ENCODE measurements at regions not wholly inside any gene's neighbourhood (a gene's known extent, or its start where the extent isn't known, plus 50 kb on each side); places are given as distances from the start of the nearest gene placed in this dataset.
"Not testable (repeated sequence)": the region's sequence is repeated elsewhere in the genome, so short reads cannot be mapped to it uniquely, and the experiment has no call there.

- no peak for DNase-seq
- intact Hi-C loops (cut with DNase I) = no loop called here
- Histone ChIP-seq H3K27me3 (no peaks in the 10 kb centered on the region), H3K9me3 (no peaks in the 10 kb centered on the region), H3K27ac (no peak overlapping the region), H3K36me3 (no peaks in the 10 kb centered on the region), H3K4me3 (no peak overlapping the region), H3K4me1 (no peaks in the 10 kb centered on the region)
- ATAC-seq = no peak
- no peak for TF ChIP-seq CTCF (IDR thresholded peaks at IDR 0.05)
Observed at GRCh38 chr5:36792560-36793180, 83.9 kb upstream of the NIPBL start.

- H3K9me3 ChIP-seq = no peaks in the 10 kb centered on the region
- TF ChIP-seq CTCF (IDR thresholded peaks at IDR 0.05) = no peak
- no peaks in the 10 kb centered on the region for H3K27me3 ChIP-seq
- intact Hi-C loops (cut with DNase I) = no loop called here
- ATAC-seq = no peak
- H3K4me3 ChIP-seq = no peak overlapping the region
- H3K4me1 ChIP-seq = no peaks in the 10 kb centered on the region
- H3K27ac ChIP-seq = no peak overlapping the region
- H3K36me3 ChIP-seq = no peaks in the 10 kb centered on the region
- DNase-seq = no peak
Observed at GRCh38 chr5:36795366-36795765, 81.2 kb upstream of the NIPBL start.

- Histone ChIP-seq H3K4me3 (no peak overlapping the region), H3K9me3 (no peaks in the 10 kb centered on the region), H3K27ac (no peak overlapping the region), H3K4me1 (no peaks in the 10 kb centered on the region), H3K36me3 (no peaks in the 10 kb centered on the region), H3K27me3 (no peaks in the 10 kb centered on the region)
- intact Hi-C loops (cut with DNase I) = no loop called here
- no peak for ATAC-seq
- DNase-seq = no peak
- no peak for TF ChIP-seq CTCF (IDR thresholded peaks at IDR 0.05)
Observed at GRCh38 chr5:36796155-36796554, 80.4 kb upstream of the NIPBL start.

- Histone ChIP-seq H3K27ac (no peak overlapping the region), H3K4me3 (no peak overlapping the region), H3K27me3 (no peaks in the 10 kb centered on the region), H3K36me3 (no peaks in the 10 kb centered on the region), H3K4me1 (no peaks in the 10 kb centered on the region), H3K9me3 (no peaks in the 10 kb centered on the region)
- TF ChIP-seq CTCF (IDR thresholded peaks at IDR 0.05) = no peak
- ATAC-seq (no peak), DNase-seq (no peak)
- intact Hi-C loops (cut with DNase I) = no loop called here
Observed at GRCh38 chr5:36801523-36801922, 75.0 kb upstream of the NIPBL start.

GRCh38 chr5:36802187-36802586 lies 74.4 kb upstream of the NIPBL start:
- no peak overlapping the region for H3K27ac ChIP-seq
- no peaks in the 10 kb centered on the region for H3K9me3 ChIP-seq
- ATAC-seq (no peak), DNase-seq (no peak)
- intact Hi-C loops (cut with DNase I) = no loop called here
- no peaks in the 10 kb centered on the region for H3K36me3 ChIP-seq
- TF ChIP-seq CTCF (IDR thresholded peaks at IDR 0.05) = no peak
- no peak overlapping the region for H3K4me3 ChIP-seq
- no peaks in the 10 kb centered on the region for H3K27me3 ChIP-seq
- H3K4me1 ChIP-seq = no peaks in the 10 kb centered on the region

GRCh38 chr5:36813249-36813648 lies 63.3 kb upstream of the NIPBL start:
- DNase-seq; H3K36me3 ChIP-seq; H3K9me3 ChIP-seq; H3K4me1 ChIP-seq; H3K27ac ChIP-seq; H3K4me3 ChIP-seq; H3K27me3 ChIP-seq; intact Hi-C loops (cut with DNase I); ATAC-seq: not testable (repeated sequence)

Data from left lung (tissue), 4 donors.